Astrocyte of the spinal cord (primary cell): ENCODE measurements at regions not wholly inside any gene's neighbourhood (a gene's known extent, or its start where the extent isn't known, plus 50 kb on each side); places are given as distances from the start of the nearest gene placed in this dataset.

Experiments
- DNase-seq: peaks from one replicate; pipeline ENCODE4 v3.0.0; 2011; ENCODE audit warnings: low read depth, low spot score
- H3K4me3 ChIP-seq: 2 replicates; pipeline ENCODE4 v1.5.1; 2011; ENCODE audit warnings: low read depth, mild to moderate bottlenecking, low read length, moderate library complexity
- in situ Hi-C: cut with HindIII; loops from 2 replicates; pipeline ENCODE4 v1.10.0; 2017; ENCODE audit warnings: low sequenced_read_pairs
- TF ChIP-seq, protein P1 (sequence below): IDR thresholded peaks from 2 replicates; pipeline ENCODE4 v1.5.1; 2012; ENCODE audit warnings: low read depth, mild to moderate bottlenecking, low read length, inconsistent platforms

DNA sequence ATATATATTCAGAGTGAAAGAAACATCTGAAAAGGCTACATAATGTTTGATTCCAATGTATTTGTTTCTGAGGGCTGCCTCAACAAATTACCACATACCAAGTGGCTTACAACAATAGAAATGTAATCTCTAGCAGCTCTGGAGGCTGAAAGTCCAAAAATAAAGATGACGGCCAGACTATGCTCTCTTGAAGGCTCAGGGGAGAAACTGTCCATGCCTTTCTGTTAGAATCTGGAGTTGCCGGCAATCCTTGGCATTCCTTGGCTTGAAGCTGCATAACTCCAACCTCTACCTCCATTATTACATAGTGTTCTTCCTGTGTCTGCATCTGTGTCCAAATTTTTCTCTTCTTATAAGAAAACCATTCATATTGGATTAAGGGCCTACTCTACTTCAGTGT, 68.1 kb upstream of the PLEKHG7 start:
- no peak for DNase-seq
- no peak overlapping the region for H3K4me3 ChIP-seq
- in situ Hi-C loops = no loop called here
- TF ChIP-seq, protein P1, sequence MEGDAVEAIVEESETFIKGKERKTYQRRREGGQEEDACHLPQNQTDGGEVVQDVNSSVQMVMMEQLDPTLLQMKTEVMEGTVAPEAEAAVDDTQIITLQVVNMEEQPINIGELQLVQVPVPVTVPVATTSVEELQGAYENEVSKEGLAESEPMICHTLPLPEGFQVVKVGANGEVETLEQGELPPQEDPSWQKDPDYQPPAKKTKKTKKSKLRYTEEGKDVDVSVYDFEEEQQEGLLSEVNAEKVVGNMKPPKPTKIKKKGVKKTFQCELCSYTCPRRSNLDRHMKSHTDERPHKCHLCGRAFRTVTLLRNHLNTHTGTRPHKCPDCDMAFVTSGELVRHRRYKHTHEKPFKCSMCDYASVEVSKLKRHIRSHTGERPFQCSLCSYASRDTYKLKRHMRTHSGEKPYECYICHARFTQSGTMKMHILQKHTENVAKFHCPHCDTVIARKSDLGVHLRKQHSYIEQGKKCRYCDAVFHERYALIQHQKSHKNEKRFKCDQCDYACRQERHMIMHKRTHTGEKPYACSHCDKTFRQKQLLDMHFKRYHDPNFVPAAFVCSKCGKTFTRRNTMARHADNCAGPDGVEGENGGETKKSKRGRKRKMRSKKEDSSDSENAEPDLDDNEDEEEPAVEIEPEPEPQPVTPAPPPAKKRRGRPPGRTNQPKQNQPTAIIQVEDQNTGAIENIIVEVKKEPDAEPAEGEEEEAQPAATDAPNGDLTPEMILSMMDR = no peak

DNA sequence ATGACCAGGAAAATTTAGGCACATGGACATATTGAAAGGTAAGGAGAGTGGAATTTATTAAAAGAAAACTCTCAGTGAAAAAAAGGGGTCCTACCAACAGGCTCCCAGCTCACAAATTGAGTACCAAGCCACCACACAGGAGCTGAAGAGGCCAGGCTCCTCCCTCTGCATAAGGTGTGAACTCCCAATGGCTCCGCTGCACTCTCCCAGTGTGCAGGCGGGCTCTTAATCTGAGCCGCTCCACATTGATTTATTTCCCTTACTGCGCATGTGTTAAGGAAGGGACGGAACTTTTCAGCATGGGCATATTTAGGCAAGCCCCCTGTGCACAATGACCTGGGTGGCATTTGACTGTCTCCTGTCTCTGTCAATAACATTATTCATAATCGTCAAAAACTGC, 68.6 kb upstream of the PLEKHG7 start:
- TF ChIP-seq, protein P1 = no peak
- in situ Hi-C loops = no loop called here
- DNase-seq = no peak
- H3K4me3 ChIP-seq = no peak overlapping the region

DNA sequence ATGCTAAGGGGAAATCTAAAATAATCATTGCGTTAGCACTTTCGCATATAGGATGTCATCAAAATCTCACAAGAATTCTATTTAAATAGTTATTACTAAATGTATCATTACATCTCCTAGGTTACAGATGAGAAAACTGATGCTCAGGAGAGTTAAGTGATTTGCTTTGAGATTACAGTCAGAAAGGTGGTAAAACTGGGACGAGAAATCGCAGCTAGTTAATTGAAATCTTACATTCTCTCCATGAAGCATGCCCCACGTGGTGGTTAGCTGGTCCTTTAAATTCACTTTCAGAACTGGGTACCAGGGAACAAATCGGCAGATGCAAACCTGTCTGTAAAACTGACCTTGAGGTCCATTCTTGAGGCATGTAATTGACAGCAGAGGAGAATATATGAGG, 71.8 kb upstream of the PLEKHG7 start:
- H3K4me3 ChIP-seq = no peak overlapping the region
- no peak for DNase-seq
- in situ Hi-C loops = no loop called here
- TF ChIP-seq, protein P1 = no peak

DNA sequence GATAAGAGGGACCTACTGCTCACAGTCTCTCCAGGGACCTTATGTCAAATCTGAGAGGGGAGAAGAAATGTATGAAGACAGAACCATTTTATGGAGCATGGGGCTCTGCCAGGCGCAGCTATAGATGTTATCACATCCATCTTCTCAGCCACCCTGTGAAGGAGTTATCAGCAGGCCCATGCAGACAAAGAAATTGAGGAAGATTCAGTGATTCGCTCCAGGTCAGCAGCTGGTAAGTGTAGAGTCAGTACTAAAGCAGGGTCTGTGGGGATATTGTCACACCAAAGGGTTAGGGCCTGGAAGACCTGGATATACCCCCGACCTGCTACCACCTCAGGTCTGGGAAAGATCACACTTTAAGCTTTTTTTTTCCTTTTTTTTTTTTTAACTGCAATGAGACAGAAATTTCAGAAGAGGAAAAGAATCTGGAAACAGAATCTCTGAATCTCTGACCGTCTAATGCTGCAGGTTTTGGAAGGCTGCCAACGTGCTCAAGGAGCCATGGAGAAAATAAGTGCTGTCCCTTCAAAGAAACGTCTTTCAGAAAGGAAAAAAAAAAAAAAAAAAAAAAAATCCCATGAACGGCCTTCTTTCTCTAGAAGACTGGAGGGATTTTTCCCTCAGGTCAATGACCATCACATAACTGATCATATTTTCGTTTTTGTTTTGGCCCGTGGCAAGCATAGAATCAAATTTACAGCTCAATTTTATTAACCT, 73.3 kb upstream of the PLEKHG7 start:
- no peak overlapping the region for H3K4me3 ChIP-seq
- peak; percentile 57 for DNase-seq
- in situ Hi-C loops = no loop called here
- TF ChIP-seq, protein P1 = no peak

DNA sequence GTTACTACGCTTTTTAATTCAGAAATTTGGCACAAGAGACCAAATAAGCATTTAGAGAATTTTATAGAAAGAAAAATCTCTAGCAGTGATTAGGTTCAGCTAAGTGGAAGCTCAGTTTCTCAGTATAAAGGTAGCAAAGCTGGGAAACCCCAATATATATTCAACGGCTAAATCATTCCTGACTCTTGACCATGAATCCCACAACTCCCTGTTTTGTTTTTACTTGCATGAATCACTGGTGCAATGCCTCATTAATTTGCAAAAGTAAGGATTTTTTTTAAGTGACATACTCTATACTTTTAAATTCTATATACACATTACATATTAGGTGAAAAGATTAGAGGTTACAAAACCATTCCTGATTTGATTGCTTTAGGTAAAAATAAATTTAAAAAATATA, 74.3 kb upstream of the PLEKHG7 start:
- no peak overlapping the region for H3K4me3 ChIP-seq
- DNase-seq = peak; percentile 35
- in situ Hi-C loops = no loop called here
- TF ChIP-seq, protein P1 = no peak

DNA sequence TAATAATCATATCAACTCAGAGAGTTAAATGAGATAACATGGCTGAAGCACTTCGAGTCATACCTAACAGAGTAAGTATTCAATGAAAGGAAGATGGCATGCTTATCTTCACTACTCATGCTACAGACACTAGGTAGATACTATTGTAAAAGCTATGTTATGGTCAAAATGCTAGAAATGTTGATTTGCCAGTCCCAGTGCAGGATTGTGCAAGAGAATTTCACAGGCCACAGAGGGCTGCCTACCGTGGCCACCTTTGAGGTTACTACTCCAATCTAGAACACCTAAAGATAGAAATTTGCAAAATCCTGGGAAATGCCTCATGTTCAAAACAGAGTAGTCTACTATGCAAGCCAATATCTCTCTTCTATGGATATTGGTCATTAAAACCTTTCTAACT, 75.3 kb upstream of the PLEKHG7 start:
- H3K4me3 ChIP-seq = no peak overlapping the region
- DNase-seq = no peak
- in situ Hi-C loops = no loop called here
- TF ChIP-seq, protein P1 = no peak
